HG03066 (cell line): ENCODE measurements at regions not wholly inside any gene's neighbourhood (a gene's known extent, or its start where the extent isn't known, plus 50 kb on each side); places are given as distances from the start of the nearest gene placed in this dataset.

Experiments used
- ATAC-seq: cut with Tn5 transposase; IDR thresholded peaks from one replicate; pipeline ENCODE4 v1.9.1; 2021; ENCODE audit warnings: low read depth; ENCODE audit not compliant: unreplicated experiment

DNA sequence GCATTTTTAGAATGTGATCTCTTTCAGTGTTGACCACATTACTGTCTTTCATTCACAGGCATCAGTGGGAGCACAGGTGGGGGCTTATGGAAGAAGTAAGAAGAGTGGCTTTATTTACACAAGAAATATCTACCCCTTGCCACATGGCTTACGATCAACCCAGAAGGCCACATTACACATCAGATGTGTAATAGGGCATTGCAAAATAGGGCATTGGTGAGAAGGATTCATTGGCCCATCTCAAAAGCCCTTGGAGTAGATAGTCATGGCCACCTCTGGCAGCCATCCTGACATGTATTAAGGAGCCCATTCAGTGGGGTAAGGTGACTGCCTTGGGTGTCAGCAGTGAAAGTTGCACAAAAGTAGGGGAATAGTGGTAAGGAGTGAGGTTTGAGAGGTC, 97.5 kb downstream of the MAFB start:
- no peak for ATAC-seq

DNA sequence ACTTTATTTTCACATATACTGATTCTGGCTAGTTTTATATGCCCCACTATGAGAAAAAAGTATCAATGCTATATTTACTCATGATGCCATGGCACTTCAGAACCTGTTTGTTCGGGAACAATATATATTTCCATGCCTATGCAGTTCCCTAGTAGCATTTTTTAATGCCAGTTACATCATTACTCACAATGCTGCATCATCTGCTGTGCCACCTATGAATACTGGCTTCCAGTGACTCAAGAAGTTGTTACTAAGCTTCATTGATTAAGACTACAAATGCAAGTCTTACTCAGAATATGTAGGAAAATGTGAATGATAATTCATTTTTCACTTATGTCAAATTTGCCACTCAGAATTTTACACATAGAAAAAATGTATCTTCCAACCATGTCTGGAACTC, 97.9 kb downstream of the MAFB start:
- ATAC-seq = no peak

DNA sequence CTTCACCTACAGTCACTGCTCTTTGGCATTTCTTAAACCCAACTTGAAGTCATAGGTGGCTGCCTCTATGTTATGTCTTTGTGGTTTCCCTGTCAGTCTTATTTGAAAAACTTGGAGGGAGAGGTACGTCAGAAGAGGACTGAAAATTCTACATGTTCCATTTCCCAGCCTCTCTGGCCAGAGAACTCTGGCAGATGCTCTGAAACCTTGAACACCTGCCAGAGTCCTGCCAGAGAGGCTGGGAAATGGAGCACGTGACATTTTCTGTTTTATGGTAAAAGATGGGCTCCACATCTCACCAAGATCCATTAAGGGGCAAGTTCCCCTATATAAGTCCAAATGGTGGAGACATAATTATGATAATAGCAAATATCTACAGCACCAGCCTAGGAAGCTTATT, 99.5 kb downstream of the MAFB start:
- ATAC-seq = no peak

DNA sequence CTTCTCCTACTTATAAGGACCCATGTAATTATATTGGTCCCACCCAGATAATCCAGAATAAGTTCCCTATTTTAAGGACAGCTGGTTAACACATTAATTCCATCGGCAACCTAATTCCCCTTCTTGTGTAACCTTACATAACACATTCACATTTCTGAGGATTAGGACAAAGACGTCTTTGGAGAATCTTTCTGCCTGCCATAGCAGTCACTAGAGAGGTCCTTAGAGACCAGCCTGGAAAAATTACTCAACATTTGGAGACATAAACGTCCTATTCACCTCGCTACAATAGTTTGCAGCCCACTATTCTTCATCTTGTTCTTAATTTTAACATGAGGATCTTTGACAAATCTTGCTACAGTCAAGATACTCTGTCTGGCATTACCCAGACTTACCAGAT, 100.1 kb downstream of the MAFB start:
- ATAC-seq = no peak

DNA sequence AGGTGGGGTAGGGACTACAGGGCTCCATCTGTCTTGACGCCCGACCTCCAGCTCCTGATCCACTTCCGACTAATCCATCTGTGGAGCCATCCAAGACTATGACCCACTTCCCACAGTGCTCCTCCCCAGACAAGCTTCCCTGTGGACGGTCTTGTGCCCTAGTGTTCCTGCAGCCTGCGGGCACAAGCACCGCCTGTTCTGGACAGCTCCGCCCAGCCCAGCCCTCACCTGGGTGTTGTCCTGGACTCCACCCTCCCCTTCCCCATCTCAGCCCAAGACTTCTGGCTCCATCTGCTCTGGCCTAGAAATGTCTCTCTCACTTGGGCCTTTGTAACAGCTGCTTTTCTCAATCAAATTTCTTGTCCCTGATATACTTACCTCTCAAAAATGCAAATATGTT, 102.0 kb downstream of the MAFB start:
- no peak for ATAC-seq

DNA sequence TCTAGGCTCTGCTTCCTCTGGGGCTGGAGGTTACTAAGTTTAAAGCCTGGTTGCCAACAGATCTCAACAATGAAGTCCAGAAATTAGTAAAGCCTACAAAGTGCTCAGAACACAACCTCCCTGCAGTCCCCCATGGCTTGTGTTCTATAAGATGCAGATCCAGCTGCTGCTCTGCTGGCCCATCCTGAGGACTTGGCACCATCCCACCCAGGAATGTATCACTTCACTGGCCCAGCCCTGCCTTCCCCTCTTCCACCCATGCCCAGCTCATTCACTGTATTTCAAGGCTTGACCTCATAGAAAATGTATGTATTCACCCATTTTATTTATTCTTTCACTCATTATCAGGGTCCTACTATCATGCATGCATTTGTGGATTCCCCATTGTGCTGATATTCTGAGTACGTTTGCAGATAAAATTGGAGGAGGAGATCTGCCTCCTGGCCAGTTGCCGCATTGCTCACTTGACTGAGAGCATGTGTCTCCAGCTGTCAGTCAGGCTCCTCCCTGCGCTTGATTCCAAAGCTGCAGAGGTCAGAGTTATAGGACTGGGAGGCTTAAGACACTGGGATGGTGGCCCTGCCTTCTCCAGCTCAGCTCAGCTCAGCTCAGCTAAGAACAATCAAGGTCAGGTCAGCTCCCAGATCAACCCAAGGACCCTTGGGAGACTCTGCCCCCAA, 104.8 kb downstream of the MAFB start:
- ATAC-seq = no peak

DNA sequence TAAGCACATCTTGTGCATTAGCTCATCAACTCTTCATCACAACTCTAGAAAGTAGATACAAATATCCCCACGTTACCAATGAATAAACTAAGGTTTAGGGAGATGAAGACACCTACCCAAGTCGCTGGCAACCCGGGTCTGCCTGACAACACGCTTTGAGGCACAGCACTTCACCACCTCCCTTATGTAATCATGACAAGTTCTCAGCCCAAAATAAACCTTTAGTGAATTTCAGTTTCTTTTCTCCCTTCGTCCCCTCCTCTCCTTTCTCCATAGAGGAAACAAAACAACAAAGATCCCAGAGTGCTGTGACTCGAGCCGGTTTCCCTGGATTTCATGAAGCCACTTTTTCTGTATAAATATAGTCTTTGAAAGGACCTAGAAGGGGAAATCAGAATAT, 105.4 kb downstream of the MAFB start:
- no peak for ATAC-seq

DNA sequence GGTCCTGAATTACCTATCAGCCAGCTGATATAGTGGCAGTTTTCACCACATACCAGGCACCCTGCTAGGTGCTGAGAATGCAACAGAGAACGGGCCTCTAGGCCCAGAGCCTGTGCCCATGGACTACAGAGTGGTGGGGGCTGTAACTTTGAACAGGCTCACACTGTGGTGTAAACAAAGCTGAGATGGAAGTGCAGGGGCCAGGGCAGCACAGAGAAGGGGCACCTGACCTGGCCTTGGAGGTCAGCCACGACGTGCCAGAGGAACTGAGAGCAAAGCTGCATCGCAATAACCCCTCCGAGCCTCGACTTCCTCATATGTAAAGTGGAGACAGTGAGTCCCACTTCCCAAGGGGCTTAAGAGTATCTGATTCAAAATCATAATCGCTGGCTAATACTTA, 105.8 kb downstream of the MAFB start:
- ATAC-seq = no peak

DNA sequence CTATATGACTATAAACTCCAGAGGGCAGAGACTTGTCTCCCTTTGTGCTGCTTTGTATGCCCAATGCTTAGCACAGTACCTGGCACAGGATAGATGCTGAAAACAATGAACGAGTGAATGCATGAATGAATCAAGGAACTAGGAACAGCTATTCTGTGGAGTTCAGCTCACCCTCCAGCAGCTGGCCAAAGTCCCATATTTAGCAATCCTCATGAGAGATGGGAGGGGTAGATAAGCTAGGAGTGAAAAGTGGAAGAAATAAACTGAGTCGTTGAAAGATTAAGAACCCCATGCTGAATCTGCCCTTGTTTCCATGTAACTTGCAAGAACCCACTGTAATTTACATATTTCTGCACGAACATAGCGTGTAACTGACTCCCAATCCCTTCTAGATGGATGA, 106.5 kb downstream of the MAFB start:
- ATAC-seq = no peak

DNA sequence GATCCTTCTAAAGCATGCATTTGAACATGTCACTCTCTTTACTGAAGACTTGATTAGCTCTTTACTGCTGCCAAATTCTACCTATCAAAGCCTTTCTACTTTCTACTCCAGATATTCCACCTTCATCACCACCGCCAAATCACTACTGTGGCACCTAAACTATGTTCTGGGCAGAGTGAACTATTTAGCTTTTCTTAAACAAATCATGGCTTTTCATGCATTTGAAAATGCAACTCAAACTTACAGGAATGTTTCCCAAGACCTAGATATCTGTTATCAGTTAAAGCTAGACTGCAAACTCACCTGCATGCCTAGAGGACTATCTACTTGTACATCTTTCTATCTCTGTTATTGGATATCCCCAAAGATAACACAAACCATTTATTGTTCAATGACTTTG, 109.3 kb downstream of the MAFB start:
- no peak for ATAC-seq

DNA sequence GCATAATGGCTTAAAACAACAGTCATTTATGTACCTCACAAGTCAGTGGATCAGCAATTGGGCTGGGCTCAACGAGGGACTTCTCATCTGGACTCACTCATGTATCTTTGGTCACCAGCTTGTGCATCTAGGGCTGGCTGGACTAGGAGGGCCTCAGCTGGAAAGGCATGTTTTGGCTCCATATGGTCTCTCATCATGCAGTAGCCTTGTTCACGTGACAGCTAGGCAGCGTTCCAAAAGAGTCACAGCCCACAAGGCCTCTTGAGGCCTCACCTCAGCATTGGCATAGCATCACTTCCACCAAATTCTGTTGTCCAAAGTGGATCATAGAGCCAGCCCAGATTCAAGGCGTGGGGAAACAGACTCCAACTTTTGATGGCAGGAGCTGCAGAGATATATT, 110.1 kb downstream of the MAFB start:
- ATAC-seq = no peak

DNA sequence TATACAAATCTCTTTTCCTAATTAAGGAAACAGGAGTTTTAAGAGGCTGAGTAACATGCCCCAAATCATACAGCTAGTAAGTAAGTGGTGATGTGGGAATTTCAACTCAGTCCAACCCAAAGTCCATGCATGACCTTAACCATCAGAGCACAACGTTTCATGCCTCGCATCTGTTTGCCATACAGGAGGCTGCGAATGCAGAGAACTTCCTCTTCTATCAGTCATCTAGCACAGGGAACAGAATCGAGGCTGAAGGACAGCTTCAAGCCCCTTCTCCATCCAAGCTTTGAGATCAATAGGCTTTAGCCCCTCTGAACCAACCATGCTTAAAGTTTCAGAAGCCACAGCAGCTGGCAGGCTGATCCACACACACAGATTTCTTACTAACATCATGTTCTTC, 113.2 kb downstream of the MAFB start:
- ATAC-seq = no peak

DNA sequence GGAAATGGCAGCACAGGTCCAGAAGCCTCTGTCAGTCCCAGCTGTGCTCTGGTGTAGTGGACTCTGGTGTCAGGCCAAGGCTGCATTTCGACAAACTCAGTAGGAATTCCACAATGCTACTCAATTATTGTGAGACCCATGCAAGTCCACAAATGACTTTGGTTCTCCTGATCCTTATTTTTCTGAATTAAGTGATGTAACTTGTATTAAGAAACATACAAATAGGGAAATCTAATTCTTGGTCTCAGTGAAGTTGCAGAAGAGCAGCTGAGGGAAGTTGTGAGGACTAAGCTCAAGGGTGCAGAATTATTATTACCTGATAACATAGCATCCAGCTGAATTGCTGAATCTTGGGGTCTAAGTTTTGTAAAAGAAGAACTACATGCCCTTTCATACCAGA, 116.8 kb downstream of the MAFB start:
- no peak for ATAC-seq

DNA sequence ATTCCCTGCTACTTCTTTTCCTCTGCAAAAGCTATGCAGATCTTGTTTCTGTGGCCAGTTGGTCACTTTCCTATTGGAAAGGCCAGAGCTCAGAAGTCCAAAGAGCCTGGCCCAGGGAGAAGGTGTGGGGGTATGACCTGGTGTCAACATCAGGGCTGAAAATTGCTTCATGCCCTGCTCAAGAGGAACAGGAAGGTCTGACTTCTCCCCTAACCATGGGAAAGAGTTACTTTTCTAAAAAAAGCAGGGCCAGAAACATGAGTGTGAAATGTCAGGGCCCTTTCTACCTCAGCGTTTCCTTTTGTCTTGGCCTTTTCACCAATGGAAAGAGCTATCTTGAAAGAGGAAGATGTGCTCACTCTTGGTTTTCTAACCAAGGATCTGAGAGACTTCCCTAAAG, 117.4 kb downstream of the MAFB start:
- no peak for ATAC-seq

DNA sequence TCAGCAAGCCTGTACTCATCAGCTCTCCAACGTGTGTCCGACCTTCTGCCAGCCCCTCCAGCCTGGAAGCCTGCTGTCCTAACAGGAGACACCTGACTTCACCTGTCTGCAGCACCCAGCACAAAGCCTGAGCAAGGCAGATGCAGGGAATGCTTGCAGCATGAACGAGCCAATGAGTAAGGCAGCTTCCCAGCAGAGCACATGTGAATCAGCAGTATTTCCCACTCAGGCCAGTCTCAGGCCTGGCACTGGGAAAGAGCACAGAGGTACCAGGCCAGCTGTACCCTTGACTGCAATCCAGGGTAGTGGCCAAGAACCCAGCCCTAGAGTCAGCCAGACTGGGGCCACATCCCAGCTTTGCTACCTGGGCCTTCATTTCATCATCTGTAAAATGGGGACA, 120.8 kb downstream of the MAFB start:
- ATAC-seq = no peak

DNA sequence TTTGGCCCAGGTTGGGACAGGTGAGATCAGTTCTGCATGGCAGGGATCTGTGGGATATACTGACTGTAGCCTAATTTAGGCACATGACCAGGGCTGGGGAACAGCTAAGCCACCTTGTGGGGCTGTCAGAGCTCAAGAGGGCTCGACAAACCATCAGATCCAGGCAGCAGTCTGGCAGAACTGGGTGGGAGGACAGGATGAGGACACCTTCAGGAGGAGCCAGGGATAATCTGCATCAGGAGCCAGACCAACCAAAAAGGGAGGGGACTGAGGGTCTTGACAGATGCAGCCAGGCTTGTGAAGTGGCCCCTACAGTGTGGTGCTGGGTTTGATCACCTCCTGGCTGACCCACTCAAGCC, 123.4 kb downstream of the MAFB start:
- ATAC-seq = no peak

DNA sequence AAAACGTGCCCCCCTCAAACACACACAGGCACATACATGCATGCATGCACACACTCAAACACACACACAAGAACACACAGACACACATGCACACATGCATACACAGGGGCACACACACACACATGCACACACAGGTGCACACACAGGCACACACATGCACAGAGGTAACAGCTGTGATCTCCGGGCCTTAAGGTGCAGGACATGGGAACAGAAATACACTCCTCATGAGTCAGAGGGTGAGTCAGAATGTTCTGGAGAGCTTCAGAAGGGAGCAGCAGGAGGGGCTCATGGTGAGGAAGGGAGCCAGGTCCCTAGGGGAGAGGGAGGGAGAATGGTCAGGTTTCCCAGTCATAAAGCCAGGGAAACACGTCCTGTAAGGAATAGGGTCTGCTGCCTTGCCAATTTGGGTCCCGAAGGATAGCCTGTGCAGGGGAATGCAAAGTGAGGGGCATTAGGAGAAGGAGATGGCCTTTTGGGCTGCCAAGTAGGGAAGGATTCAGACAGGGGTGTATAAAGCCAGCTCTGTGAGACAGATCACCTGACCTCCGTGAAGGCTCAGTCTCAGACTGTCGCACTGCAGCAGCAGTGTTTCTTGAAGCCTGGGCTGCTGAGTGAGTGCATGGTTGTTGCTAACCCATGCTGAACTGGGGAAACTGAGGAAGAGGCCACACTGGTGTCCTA, 123.9 kb downstream of the MAFB start:
- ATAC-seq = no peak

DNA sequence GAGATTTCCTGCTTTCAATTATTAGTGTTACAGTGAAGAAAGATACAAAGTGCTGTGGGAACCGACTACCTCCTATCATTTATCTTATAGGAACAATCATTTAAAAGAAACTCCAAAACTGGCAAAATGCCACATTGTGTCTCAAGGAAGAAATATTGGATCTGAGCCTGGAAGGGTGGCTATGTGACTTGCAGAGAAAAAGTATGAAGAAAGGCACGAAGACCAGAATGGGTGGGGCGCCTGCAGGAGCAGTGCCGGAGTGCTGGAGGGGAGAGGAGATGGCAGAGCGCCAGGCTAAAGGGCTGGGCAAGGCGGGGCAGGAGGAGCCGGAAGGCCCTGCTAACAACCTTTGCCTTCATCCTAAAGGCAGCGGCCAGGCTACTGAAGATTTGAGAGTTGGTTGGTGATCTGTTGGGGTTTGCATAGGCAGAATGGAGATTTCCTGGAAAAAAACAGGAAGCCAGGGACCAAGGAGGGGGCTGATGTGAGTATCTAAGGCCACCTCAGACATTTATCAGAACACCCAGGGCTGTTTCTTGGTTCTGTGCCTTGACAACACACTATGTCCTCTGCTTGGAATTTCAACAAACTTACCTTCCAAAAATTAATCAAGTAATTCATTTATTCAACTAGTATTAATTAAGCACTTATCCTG, 125.6 kb downstream of the MAFB start:
- no peak for ATAC-seq

DNA sequence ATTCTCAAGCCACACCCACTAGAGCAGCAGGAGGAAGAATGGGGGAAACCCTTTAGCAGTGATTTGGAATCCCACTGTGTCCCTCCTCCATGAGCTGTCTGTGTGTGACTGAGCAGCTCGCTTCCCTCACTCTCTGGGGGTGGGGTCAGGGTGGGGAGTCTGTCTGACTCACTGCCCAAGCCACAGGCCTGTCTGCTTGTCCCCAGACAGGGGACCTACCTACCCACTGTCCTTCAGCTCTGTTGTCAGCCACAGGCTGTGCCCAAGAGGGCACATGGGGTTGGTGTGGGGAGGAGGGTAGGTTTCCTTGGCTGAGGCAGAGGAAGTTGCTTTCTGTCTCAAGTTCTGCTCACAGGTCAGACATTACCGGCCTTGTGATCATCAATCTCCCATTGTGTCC, 127.0 kb downstream of the MAFB start:
- ATAC-seq = no peak

DNA sequence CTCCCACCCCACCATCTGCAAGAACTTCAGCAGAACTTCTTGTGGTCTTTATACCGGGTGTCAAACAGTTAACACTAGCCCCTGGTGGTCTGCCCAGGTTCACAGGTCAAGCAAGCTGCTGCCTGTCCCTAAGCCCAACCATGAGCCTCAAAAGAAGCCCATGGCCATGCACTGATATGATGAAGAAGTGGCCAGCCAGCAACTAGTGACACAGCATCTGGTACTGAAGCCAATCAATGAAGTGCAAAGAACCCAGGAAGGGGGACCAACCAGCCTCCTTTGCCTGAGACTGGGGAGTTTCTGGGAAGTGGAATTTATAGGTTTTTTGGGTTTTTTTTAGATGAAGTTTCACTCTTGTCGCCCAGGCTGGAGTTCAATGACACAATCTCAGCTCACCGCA, 127.8 kb downstream of the MAFB start:
- no peak for ATAC-seq

DNA sequence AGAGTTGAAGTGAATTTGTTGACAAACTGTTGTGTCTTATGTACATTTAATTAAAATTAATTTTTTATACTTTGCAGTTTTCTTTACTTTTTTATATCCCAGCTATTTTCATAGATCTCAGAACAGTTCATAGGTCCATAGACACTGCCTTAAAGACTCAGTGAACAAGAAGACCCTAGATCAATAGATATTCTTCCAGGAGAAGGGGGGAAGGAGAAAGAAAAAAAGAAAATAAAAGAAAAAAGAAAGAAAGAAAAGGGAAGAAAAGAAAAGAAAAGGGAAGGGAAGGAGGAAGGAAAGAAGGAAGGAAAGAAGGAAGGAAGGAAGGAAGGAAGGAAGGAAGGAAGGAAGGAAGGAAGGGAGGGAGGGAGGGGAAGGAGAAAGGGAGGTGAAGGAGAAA, 130.8 kb downstream of the MAFB start:
- no peak for ATAC-seq

DNA sequence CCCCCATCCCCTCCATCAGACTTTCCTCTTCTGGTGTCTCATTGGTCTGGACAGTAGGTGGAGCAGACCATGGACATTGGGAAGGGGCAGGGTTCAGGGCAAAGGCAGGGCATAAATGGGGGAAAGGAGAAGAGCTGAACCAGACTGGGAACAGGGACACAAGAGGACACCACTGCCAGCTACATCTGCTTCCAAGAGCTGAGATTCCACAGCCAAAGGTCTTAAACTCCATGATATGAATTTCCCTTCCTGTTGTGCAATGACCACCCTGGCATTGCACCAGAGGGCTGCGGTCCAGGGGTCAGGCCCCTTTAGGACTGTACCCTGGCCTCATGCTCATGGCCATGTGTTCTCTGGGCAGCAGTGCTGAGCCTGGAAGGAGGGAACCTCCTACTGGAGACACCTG, 137.9 kb downstream of the MAFB start:
- ATAC-seq = no peak
